T-helper 1 cell treated with Interleukin-12 subunit alpha and Interleukin-12 subunit beta and Interleukin-4 antibody, amounts not matched to agents 30 μg/mL and 1 μg/mL, for 36 hours (primary cell): ENCODE measurements at regions not wholly inside any gene's neighbourhood (a gene's known extent, or its start where the extent isn't known, plus 50 kb on each side); places are given as distances from the start of the nearest gene placed in this dataset.
"Not testable (repeated sequence)": the region's sequence is repeated elsewhere in the genome, so short reads cannot be mapped to it uniquely, and the experiment has no call there.

ENCODE experiments used
- H3K27ac Mint-ChIP-seq: one replicate; pipeline ENCODE4 v1.8.0; 2021; ENCODE audit warnings: mild to moderate bottlenecking, mixed read lengths
- H3K27me3 Mint-ChIP-seq: one replicate; pipeline ENCODE4 v1.8.0; 2021; ENCODE audit warnings: low read depth, mixed read lengths
- H3K36me3 Mint-ChIP-seq: one replicate; pipeline ENCODE4 v1.8.0; 2021; ENCODE audit warnings: low read depth, mixed read lengths
- H3K4me1 Mint-ChIP-seq: one replicate; pipeline ENCODE4 v1.8.0; 2021; ENCODE audit warnings: low read depth, mixed read lengths
- H3K4me3 Mint-ChIP-seq: one replicate; pipeline ENCODE4 v1.8.0; 2021; ENCODE audit warnings: mild to moderate bottlenecking, moderate library complexity, mixed read lengths
- H3K9me3 Mint-ChIP-seq: one replicate; pipeline ENCODE4 v1.8.0; 2021; ENCODE audit warnings: mixed read lengths

DNA sequence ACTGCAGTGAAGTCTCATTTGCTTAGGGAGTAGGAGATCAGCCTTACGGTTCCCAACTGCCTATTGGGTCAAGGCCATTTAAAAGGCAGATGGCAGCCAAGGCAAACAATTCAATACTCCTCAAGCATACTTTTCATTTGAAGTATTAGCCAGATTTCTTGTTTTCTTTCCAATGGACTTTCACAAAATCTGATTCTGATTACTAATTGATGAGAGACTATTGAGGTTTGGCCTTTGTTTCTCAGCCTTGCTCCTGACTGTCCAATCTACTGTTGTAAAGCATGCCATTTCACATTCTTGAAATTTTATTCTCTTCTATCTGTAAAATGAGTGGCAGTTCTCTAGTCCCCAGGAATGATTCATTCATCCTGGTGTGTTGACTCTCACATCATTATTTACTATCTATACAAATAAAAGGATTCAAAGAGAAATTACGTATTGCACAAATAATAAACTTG is 166.2 kb upstream of the TGFBR2 start:
- H3K9me3 Mint-ChIP-seq: peaks cover 6% of the 10 kb centered on the region
- no peak overlapping the region for H3K27ac Mint-ChIP-seq
- peaks cover 3% of the 10 kb centered on the region for H3K36me3 Mint-ChIP-seq
- H3K4me3 Mint-ChIP-seq: no peak overlapping the region
- peaks cover 7% of the 10 kb centered on the region for H3K4me1 Mint-ChIP-seq
- no peaks in the 10 kb centered on the region for H3K27me3 Mint-ChIP-seq

DNA sequence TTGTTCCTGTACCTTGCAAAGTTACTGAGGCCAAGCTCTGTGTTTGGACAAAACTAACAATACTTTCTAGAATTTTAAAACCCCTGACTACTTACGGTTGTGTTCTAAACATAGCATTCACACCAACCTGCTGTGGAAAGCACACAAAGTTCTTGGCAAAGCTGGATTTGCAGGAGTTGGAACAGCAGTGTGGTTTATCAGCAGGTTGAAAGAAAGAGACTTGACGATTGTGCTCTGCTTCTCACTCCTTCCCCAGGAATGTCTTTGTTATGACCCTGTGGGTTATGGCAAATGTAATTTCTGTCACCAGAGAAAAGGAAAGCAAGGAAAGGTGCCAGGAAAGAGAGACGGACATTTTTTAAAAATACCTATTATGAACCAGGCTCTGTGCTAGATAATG is 165.5 kb upstream of the TGFBR2 start:
- Mint-ChIP-seq H3K4me3 (no peak overlapping the region), H3K4me1 (peaks cover 2% of the 10 kb centered on the region), H3K9me3 (peaks cover 6% of the 10 kb centered on the region), H3K27me3 (no peaks in the 10 kb centered on the region), H3K27ac (no peak overlapping the region), H3K36me3 (peaks cover 3% of the 10 kb centered on the region)

DNA sequence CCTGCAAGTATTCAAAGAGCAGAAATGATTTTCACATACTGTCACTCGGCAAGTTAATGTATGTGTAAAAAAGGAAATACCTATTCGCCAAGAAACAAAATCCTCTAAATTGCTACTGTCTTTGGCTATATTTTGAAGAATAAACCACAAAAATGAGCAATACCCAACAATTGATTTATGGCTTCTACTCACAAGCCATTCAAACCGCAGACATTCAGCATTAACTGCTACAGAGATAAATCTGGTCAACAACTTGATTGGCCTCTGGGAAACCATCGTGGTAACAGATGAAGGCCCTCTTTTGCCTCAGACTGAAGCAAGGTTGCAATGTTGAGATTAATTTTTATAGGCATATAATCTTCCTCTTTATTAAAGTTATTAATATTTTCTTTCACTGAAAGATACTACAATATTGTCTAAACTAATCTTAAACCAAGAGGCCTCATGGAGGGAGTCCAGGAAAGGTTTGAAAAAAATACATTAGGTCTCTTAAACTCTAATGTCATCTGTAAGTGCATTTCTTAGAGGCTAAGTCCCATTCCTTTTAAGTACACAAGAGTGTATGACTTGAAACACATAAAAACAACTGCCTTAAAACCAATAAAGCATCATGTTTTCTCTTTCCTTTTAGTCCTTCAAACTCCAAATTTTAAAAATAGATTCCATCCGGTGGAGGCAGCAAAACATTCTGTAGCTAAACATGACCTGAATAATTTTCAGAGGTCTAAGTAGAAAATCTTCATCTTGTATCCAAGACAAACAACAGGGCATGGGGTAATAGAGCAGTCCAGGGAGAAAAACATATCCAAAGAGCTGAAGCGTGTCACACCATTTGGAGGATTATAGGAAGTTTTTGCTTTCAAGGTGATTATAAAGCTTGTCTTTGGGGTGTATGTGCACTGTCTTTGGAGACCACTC is 162.4 kb upstream of the TGFBR2 start:
- Mint-ChIP-seq H3K27me3 (no peaks in the 10 kb centered on the region), H3K4me3 (no peak overlapping the region), H3K27ac (no peak overlapping the region), H3K36me3 (peaks cover 3% of the 10 kb centered on the region), H3K4me1 (no peaks in the 10 kb centered on the region), H3K9me3 (peaks cover 6% of the 10 kb centered on the region)

DNA sequence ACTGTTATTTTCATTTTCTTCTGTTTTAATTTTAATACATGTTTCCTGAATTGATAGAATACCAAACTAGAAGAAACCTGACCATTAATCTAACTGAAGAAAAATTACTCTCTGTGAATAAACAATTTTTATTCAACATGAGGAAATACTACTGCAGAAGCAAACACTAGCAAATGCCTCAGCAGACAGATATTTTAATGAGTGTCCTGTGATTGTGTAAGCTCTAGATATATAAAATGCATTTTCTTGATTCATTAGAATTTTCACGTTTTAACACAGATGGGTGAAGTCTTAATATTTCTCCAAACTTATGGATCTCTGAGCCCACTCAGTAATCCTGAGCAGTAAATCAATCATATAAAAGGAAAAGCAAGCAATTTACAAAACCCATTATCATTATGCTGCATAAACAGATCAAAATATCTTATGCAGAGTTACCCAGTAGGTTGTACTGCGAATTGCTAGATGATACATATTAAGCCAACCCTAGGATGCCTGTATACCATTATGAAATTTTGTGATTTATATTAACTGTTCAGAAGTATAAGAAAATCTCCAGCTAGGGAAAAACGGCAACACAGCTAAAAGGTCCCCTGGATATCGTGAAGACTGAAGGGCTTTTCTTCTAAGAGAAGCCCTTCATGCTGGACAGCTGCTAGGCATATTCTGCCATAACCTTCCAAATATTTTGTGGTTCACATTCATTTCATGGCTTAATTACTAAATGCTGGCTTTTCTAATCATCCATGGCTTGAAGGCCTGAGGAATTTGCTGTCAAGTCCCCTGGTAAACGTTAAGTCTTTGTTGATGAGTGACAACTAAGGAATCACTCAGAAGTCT is 157.7 kb upstream of the TGFBR2 start:
- Mint-ChIP-seq H3K4me1 (no peaks in the 10 kb centered on the region), H3K27ac (no peak overlapping the region), H3K9me3 (peaks cover 5% of the 10 kb centered on the region), H3K4me3 (no peak overlapping the region), H3K27me3 (no peaks in the 10 kb centered on the region), H3K36me3 (peaks cover 6% of the 10 kb centered on the region)

DNA sequence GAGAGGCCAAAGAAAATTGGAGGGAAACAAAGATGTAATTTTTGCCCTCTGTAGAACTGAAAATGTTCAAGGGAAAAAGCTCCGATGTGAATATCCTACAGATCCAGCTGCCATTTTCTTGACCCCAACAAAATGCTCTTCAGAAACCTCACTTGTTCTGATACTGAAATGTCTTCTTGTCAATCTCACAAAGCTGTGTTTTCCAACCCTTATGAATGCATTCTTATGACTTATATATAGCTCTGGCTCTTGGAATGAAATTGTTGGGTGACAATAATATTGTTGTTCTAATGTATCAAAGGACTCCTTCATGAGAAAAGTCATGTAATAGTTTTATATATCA is 157.1 kb upstream of the TGFBR2 start:
- Mint-ChIP-seq H3K4me1 (no peaks in the 10 kb centered on the region), H3K27ac (no peak overlapping the region), H3K4me3 (no peak overlapping the region), H3K9me3 (peaks cover 9% of the 10 kb centered on the region), H3K36me3 (peaks cover 5% of the 10 kb centered on the region), H3K27me3 (no peaks in the 10 kb centered on the region)

DNA sequence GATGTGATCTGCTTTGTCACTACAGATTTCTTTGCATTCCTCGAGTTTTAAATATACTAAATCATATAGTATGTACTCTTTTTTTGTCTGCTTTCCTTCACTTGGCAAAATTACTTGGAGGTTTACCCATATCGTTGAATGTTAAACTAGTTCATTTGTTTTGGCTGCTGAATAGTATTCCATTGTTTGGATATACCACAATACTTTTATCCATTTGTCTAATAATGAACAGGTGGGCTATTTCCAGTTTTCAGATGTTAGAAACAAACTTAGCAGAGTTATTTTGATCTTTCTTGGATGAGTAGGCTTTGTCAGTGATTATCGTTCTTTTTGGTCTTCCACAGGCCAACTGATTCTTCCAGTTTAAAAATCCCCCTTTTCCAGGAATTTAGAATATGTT is 154.0 kb upstream of the TGFBR2 start:
- H3K4me1 Mint-ChIP-seq: no peaks in the 10 kb centered on the region
- no peak overlapping the region for H3K27ac Mint-ChIP-seq
- H3K4me3 Mint-ChIP-seq: no peak overlapping the region
- peaks cover 9% of the 10 kb centered on the region for H3K9me3 Mint-ChIP-seq
- peaks cover 3% of the 10 kb centered on the region for H3K36me3 Mint-ChIP-seq
- no peaks in the 10 kb centered on the region for H3K27me3 Mint-ChIP-seq

DNA sequence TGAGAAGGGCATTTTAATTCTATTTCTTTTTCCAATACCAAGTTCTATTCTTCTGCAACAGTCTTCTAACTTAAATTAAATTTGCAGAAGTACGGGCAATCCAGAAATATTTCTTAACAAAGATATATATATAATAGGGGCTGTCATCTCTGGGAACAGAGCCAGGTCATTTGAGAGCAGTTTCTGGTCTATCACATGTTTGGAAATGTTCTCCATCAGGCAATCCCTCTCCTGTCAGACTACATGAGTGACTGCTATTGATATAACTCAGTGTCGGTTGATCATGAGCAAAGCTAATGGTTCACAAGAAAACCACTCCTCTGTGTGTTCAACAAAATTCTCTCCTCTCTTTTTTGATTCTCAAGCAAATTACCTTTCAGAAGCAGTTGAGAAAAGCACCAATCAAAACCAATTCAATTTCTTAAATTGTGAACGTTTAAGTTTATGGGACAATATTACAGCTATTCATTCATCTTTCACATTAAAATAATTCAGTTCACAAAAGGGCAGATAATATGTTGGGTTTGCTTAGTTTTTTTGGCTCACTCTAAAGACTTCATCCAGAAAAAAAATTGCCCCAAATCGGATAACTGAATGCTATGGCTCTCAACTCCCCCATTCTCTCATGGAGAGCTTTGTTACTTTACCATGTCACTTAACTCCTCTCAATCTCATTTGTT is 152.9 kb upstream of the TGFBR2 start:
- Mint-ChIP-seq H3K36me3 (peaks cover 3% of the 10 kb centered on the region), H3K9me3 (peaks cover 9% of the 10 kb centered on the region), H3K4me3 (no peak overlapping the region), H3K4me1 (no peaks in the 10 kb centered on the region), H3K27ac (no peak overlapping the region), H3K27me3 (no peaks in the 10 kb centered on the region)

DNA sequence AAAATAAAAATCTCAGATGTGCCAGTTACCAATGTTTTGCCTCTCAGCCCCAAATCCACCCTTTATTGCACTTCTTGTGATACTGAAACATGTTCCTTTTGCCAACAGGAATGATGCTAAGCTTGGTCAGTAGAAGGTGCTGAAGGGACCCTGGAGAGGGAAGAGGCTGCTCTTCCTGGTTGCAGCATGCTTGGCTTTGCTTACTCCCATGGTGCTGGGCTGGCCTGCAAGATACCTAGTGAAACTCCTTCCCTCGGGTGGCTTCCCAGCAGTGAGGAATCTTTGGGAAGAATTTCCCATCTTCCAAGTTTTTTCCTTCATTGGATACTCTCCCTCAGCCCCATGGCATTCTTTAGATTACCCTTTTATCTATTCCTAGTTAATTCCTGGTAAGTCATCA is 151.8 kb upstream of the TGFBR2 start:
- Mint-ChIP-seq H3K9me3 (peaks cover 9% of the 10 kb centered on the region), H3K27me3 (no peaks in the 10 kb centered on the region), H3K4me3 (no peak overlapping the region), H3K36me3 (peaks cover 3% of the 10 kb centered on the region), H3K27ac (no peak overlapping the region), H3K4me1 (no peaks in the 10 kb centered on the region)

DNA sequence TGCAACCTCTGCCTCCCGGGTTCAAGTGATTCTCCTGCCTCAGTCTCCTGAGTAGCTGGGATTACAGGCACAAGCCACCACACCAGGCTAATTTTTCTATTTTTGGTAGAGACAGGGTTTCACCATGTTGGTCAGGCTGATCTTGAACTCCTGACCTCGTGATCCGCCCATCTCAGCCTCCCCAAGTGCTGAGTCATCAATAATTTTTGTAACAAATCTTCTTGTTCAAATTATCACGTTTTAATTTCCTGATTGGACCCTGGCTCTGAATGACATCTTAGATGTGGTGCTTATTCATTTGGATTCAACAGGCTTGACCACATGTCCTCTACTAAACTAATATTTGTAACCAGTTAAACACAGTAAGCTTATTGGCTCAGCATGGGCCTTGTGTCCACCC is 151.3 kb upstream of the TGFBR2 start:
- H3K27me3 Mint-ChIP-seq, H3K4me1 Mint-ChIP-seq, H3K27ac Mint-ChIP-seq, H3K9me3 Mint-ChIP-seq, H3K4me3 Mint-ChIP-seq, H3K36me3 Mint-ChIP-seq: not testable (repeated sequence)

DNA sequence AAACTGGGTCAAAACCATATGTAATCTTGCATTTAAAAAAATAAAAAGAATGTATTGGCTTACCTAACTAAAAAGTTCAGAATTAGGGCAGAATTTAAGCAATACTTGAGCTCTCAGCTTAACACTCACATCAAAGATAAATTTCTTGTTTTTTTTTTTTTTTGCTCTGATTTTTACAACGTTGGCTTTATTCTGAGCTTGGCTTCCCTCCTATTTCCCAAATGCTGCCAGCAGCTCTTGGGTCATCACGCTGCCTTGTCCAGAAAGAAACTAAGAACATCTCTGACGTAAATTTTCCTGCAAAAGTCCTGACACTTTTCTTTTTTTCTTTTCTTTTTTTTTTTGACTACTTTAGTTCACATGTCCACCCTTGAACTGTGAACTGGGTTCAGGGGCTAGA is 150.6 kb upstream of the TGFBR2 start:
- Mint-ChIP-seq H3K4me1 (no peaks in the 10 kb centered on the region), H3K4me3 (no peak overlapping the region), H3K9me3 (peaks cover 6% of the 10 kb centered on the region), H3K36me3 (peaks cover 3% of the 10 kb centered on the region), H3K27me3 (no peaks in the 10 kb centered on the region), H3K27ac (no peak overlapping the region)

DNA sequence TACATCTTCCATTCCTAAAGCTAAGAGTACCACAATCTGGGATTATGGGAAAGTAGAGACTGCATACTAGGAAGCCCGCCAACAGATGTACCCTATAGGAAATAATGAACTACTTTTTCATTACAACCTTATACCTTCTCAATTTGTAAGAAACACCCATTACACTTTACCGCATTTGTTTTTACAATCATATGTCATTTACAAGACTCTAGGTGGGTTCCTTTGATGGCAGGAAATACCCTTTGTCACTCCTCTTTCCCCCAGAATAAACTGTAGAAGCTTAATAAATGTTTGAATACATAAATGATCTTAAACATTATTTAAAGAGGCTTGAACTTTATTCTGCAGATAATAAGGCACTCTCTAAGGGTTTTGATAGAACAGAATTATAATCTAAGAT is 150.1 kb upstream of the TGFBR2 start:
- Mint-ChIP-seq H3K27me3 (no peaks in the 10 kb centered on the region), H3K9me3 (peaks cover 6% of the 10 kb centered on the region), H3K4me3 (no peak overlapping the region), H3K4me1 (no peaks in the 10 kb centered on the region), H3K27ac (no peak overlapping the region), H3K36me3 (peaks cover 3% of the 10 kb centered on the region)

DNA sequence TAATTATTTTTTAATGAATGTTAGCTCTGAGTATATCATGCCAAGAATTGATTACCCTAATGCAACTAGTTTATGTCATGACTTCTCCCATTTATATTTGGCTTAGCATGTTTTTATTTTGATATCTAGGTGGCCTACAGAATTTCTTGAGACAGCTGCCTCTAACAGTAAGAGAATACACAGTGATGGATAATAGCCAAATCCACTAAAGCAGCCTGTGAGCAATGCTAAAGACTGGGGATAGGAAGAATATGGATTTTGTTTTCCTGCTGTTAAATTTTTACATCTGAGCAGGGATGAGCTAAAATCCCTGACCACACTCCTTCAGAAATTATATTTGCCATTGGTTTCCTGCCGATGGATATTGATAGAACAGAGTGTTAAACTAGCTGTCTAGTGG is 149.3 kb upstream of the TGFBR2 start:
- Mint-ChIP-seq H3K27me3 (no peaks in the 10 kb centered on the region), H3K36me3 (peaks cover 3% of the 10 kb centered on the region), H3K4me3 (no peak overlapping the region), H3K9me3 (peaks cover 10% of the 10 kb centered on the region), H3K27ac (no peak overlapping the region), H3K4me1 (no peaks in the 10 kb centered on the region)

DNA sequence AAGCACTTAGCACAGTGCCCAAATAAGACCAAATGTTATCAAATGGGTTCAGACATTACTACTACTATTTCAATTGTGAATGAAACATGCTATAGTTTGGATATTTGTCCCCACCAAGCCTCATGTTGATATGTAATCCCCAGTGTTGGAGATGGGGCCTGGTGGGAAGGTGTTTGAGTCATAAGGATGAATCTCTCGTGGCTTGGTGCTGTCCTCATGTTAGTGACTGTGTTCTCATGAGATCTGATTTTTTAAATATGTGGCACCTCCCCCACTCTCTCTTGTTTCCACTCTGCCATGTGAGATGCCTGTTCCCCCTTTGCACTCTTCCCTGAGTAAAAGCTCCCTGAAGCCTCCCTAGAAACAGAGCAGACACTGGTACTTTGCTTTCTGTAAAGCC is 148.7 kb upstream of the TGFBR2 start:
- H3K36me3 Mint-ChIP-seq: peaks cover 6% of the 10 kb centered on the region
- no peak overlapping the region for H3K4me3 Mint-ChIP-seq
- peaks cover 13% of the 10 kb centered on the region for H3K9me3 Mint-ChIP-seq
- no peak overlapping the region for H3K27ac Mint-ChIP-seq
- H3K27me3 Mint-ChIP-seq: no peaks in the 10 kb centered on the region
- no peaks in the 10 kb centered on the region for H3K4me1 Mint-ChIP-seq

DNA sequence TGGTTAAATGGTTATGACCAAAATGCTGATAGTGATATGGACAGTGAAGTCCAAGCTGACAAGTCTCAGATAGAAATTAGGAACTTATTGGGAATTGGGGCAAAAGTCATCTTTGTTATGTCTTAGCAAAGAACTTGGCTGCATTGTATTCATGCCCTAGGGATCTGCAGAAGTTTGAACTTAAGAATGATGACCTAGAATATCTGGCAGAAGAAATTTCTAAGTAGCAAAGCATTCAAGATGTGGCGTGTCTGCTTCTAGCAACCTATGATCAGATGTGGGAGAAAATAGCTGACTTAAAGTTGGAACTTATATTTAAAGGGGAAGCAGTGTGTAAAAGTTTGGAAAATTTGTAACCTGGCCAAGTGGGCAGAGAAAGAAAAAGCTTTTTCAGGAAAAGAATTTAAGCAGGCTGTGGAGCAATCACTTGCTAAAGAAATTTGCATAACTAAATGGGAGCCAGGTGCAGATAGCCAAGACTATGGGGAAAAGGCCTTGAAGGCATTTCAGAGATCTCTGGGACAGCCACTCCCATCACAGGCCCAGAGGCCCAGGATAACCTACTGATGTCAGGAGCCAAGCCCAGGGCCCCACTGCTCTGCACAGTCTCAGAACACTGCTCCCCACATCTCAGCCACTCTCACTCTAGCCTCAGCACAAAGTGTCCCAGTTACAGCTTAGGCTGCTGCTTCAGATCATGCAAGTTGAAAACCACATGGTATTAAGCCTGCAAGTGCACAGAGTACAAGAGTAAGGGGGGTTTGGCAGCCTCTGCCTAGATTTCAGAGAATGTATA is 147.8 kb upstream of the TGFBR2 start:
- Mint-ChIP-seq H3K4me3 (no peak overlapping the region), H3K36me3 (peaks cover 6% of the 10 kb centered on the region), H3K9me3 (peaks cover 12% of the 10 kb centered on the region), H3K27ac (no peak overlapping the region), H3K4me1 (no peaks in the 10 kb centered on the region), H3K27me3 (no peaks in the 10 kb centered on the region)
